Liver (tissue), 8 donors: ENCODE measurements at regions not wholly inside any gene's neighbourhood (a gene's known extent, or its start where the extent isn't known, plus 50 kb on each side); places are given as distances from the start of the nearest gene placed in this dataset.

ENCODE experiments used
- DNase-seq: peaks from one replicate; pipeline ENCODE4 v3.0.0-alpha.2; 2017; ENCODE audit warnings: low spot score
- H3K27ac ChIP-seq, 2 donors: one replicate each; pipeline ENCODE4 v1.7.0; 2013; ENCODE audit warnings: inconsistent platforms in 2 of 2, low read length in 2 of 2, control low read depth in 1 of 2, low read depth in 1 of 2, mild to moderate bottlenecking in 1 of 2
- H3K27me3 ChIP-seq, 4 donors: one replicate each; pipeline versions ENCODE4 v1.6.1 to v1.7.0; 2013; ENCODE audit warnings: low read length in 3 of 4, inconsistent platforms in 1 of 4, mild to moderate bottlenecking in 1 of 4, moderate library complexity in 1 of 4; ENCODE audit not compliant: control insufficient read depth in 4 of 4, insufficient read depth in 4 of 4
- H3K36me3 ChIP-seq, 4 donors: one replicate each; pipeline versions ENCODE4 v1.6.1 to v1.7.0; 2013; ENCODE audit warnings: low read length in 3 of 4, mild to moderate bottlenecking in 3 of 4, low read depth in 1 of 4, moderate library complexity in 1 of 4; ENCODE audit not compliant: control insufficient read depth in 4 of 4, insufficient read depth in 3 of 4
- H3K4me1 ChIP-seq, 4 donors: one replicate each; pipeline versions ENCODE4 v1.6.1 to v1.7.0; 2013; ENCODE audit warnings: low read length in 3 of 4, mild to moderate bottlenecking in 3 of 4, moderate library complexity in 1 of 4; ENCODE audit not compliant: control insufficient read depth in 4 of 4, insufficient read depth in 4 of 4
- H3K4me3 ChIP-seq, 3 donors: one replicate each; pipeline versions ENCODE4 v1.6.1 to v1.7.0; 2013; ENCODE audit warnings: low read length in 3 of 3, control low read depth in 1 of 3, low read depth in 1 of 3, mild to moderate bottlenecking in 1 of 3
- H3K9ac ChIP-seq, 2 donors: one replicate each; pipeline ENCODE4 v1.7.0; 2013; ENCODE audit warnings: low read length in 2 of 2, mild to moderate bottlenecking in 2 of 2, moderate library complexity in 2 of 2, control low read depth in 1 of 2, low read depth in 1 of 2
- H3K9me3 ChIP-seq, 4 donors: one replicate each; pipeline versions ENCODE4 v1.6.1 to v1.7.0; 2013; ENCODE audit warnings: low read length in 3 of 4; ENCODE audit not compliant: control insufficient read depth in 4 of 4
- CTCF ChIP-seq: fragments of 150-350 bp; IDR thresholded peaks from 2 replicates; pipeline ENCODE4 v1.5.1; 2017; ENCODE audit warnings: improper control_type of control experiment, low read depth, low read length; ENCODE audit not compliant: missing input control
- EGR1 ChIP-seq, 2 donors: IDR thresholded peaks; 2 replicates each; pipeline ENCODE4 v1.6.1; 2016 to 2018; ENCODE audit warnings: antibody characterized with exemption in 2 of 2, low read depth in 2 of 2
- FOXA1 ChIP-seq: IDR thresholded peaks from 2 replicates; pipeline ENCODE4 v1.6.1; 2016; ENCODE audit warnings: antibody characterized with exemption
- GABPA ChIP-seq, 2 donors: IDR thresholded peaks in 1 of 2; conservative IDR thresholded peaks in 1 of 2; 2 replicates each; pipeline ENCODE4 v1.6.1; 2016; ENCODE audit warnings: antibody characterized with exemption in 2 of 2, mild to moderate bottlenecking in 1 of 2, moderate library complexity in 1 of 2
- HNF4A ChIP-seq, 2 donors: conservative IDR thresholded peaks; 2 replicates each; pipeline ENCODE4 v1.6.1; 2016; ENCODE audit warnings: antibody characterized with exemption in 2 of 2, mild to moderate bottlenecking in 2 of 2
- HNF4G ChIP-seq: IDR thresholded peaks from 2 replicates; pipeline ENCODE4 v1.6.1; 2016; ENCODE audit warnings: antibody characterized with exemption
- MAX ChIP-seq: IDR thresholded peaks from 2 replicates; pipeline ENCODE4 v1.6.1; 2016; ENCODE audit warnings: antibody characterized with exemption
- RAD21 ChIP-seq, 2 donors: IDR thresholded peaks; 2 replicates each; pipeline ENCODE4 v1.6.1; 2016; ENCODE audit warnings: antibody characterized with exemption in 2 of 2, mild to moderate bottlenecking in 2 of 2
- REST ChIP-seq: IDR thresholded peaks from 2 replicates; pipeline ENCODE4 v1.6.1; 2016; ENCODE audit warnings: antibody characterized with exemption, mild to moderate bottlenecking
- RXRA ChIP-seq, 2 donors: IDR thresholded peaks; 2 replicates each; pipeline ENCODE4 v1.6.1; 2017 to 2018; ENCODE audit warnings: antibody characterized with exemption in 2 of 2, mild to moderate bottlenecking in 1 of 2
- SP1 ChIP-seq: IDR thresholded peaks from 2 replicates; pipeline ENCODE4 v1.6.1; 2018; ENCODE audit warnings: antibody characterized with exemption, mild to moderate bottlenecking
- ZBTB33 ChIP-seq: IDR thresholded peaks from 2 replicates; pipeline ENCODE4 v1.6.1; 2016; ENCODE audit warnings: antibody characterized with exemption
- WGBS: extraction: QIAGEN DNeasy Blood & Tissue Kit; methylation state at CpG from one replicate; pipeline ENCODE4 v1.1.7; 2013; 5-methylcytosine and 5-hydroxymethylcytosine counted together
- donor health status: healthy.
- donor health status: healthy.
- donor health status: healthy.
- donor health status: healthy.
- donor health status: healthy.

GRCh38 chr5:38113880-38114279 is 144.5 kb upstream of the EGFLAM start:
- H3K4me3 ChIP-seq, result no peak overlapping the region
- H3K9me3 ChIP-seq, result no peaks in the 10 kb centered on the region
- no peaks in the 10 kb centered on the region for H3K4me1 ChIP-seq
- no peaks in the 10 kb centered on the region for H3K27me3 ChIP-seq
- WGBS, result 90% methylated on average over 1 of the region's 1 CpG
- no peaks in the 10 kb centered on the region for H3K36me3 ChIP-seq
- no peak for DNase-seq
- H3K27ac ChIP-seq, result no peak overlapping the region
- no peak overlapping the region for H3K9ac ChIP-seq
- no peak for TF ChIP-seq EGR1 (IDR thresholded peaks at IDR 0.05; ENCODE audit: low read depth in 2 of 2)
- TF ChIP-seq SP1, result no peak
- no peak for TF ChIP-seq FOXA1
- TF ChIP-seq MAX, result no peak
- TF ChIP-seq REST, result no peak
- no peak for TF ChIP-seq CTCF
- no peak for TF ChIP-seq HNF4A (conservative IDR thresholded peaks at IDR 0.05)
- TF ChIP-seq RAD21 (IDR thresholded peaks at IDR 0.05), result no peak
- TF ChIP-seq GABPA (IDR thresholded peaks at IDR 0.05 in 1 of 2, conservative IDR thresholded peaks at IDR 0.05 in 1 of 2), result no peak
- TF ChIP-seq RXRA (IDR thresholded peaks at IDR 0.05), result no peak

- no peak for TF ChIP-seq REST
- TF ChIP-seq SP1, result no peak
- TF ChIP-seq CTCF, result no peak
- no peak for TF ChIP-seq MAX
- TF ChIP-seq GABPA (IDR thresholded peaks at IDR 0.05 in 1 of 2, conservative IDR thresholded peaks at IDR 0.05 in 1 of 2), result no peak
- no peak for TF ChIP-seq ZBTB33
- TF ChIP-seq HNF4G, result no peak
- Histone ChIP-seq H3K27me3 (no peaks in the 10 kb centered on the region), H3K4me3 (no peak overlapping the region), H3K9ac (no peak overlapping the region), H3K27ac (no peak overlapping the region), H3K36me3 (no peaks in the 10 kb centered on the region), H3K4me1 (no peaks in the 10 kb centered on the region), H3K9me3 (no peaks in the 10 kb centered on the region)
- DNase-seq, result no peak
- 85% methylated on average over 5 of the region's 5 CpGs for WGBS
Observed at GRCh38 chr5:38113456-38113855, 144.9 kb upstream of the EGFLAM start.
